CD4-positive, alpha-beta memory T cell (primary cell): ENCODE measurements at regions not wholly inside any gene's neighbourhood (a gene's known extent, or its start where the extent isn't known, plus 50 kb on each side); places are given as distances from the start of the nearest gene placed in this dataset.
A peak's percentile ranks its signal among the peaks of the same experiment; 100 is the strongest.

ENCODE experiments used
- CTCF ChIA-PET: fragments of 350-600 bp; sonication (Branson Sonifier 250); formaldehyde crosslinking; loops from one replicate; lab custom pipeline; 2021; ENCODE audit warnings: inconsistent platforms; ENCODE audit not compliant: partially characterized antibody; lab: Charles Lee
- POLR2A ChIA-PET: fragments of 350-600 bp; sonication (Branson Sonifier 250); formaldehyde crosslinking; loops from one replicate; lab custom pipeline; 2021; ENCODE audit not compliant: partially characterized antibody; lab: Charles Lee
- DNase-seq, 5 donors: peaks; one replicate each; pipeline versions ENCODE4 v3.0.0 to v3.0.0-alpha.2; 2020 to 2022; ENCODE audit warnings: mixed read lengths in 1 of 5
- H3K27ac ChIP-seq: one replicate; pipeline ENCODE4 v1.7.0; 2013; ENCODE audit warnings: low read depth, low read length
- H3K27me3 ChIP-seq: 2 replicates; pipeline ENCODE4 v1.7.0; 2013; ENCODE audit warnings: mild to moderate bottlenecking, low read length, moderate library complexity; ENCODE audit not compliant: insufficient read depth
- H3K36me3 ChIP-seq: 2 replicates; pipeline ENCODE4 v1.7.0; 2013; ENCODE audit warnings: mild to moderate bottlenecking, low read length, moderate library complexity; ENCODE audit not compliant: insufficient read depth
- H3K4me1 ChIP-seq: 2 replicates; pipeline ENCODE4 v1.7.0; 2013; ENCODE audit warnings: mild to moderate bottlenecking, low read length, moderate library complexity; ENCODE audit not compliant: insufficient read depth
- H3K4me3 ChIP-seq, 2 donors: one replicate each; pipeline ENCODE4 v1.7.0; 2013; ENCODE audit warnings: low read length in 2 of 2, mild to moderate bottlenecking in 1 of 2
- H3K9me3 ChIP-seq, 2 donors: one replicate each; pipeline ENCODE4 v1.7.0; 2013; ENCODE audit warnings: low read length in 2 of 2, control low read depth in 1 of 2; ENCODE audit not compliant: control insufficient read depth in 1 of 2
- H3K27ac Mint-ChIP-seq, 7 donors: one replicate each; pipeline ENCODE4 v1.8.0; 2020 to 2021; ENCODE audit warnings: mixed read lengths in 7 of 7, mild to moderate bottlenecking in 6 of 7, inconsistent platforms in 3 of 7, moderate library complexity in 3 of 7
- H3K27me3 Mint-ChIP-seq, 2 donors: one replicate each; pipeline ENCODE4 v1.8.0; 2020 to 2021; ENCODE audit warnings: mixed read lengths in 2 of 2
- H3K36me3 Mint-ChIP-seq, 2 donors: one replicate each; pipeline ENCODE4 v1.8.0; 2020 to 2021; ENCODE audit warnings: mixed read lengths in 2 of 2, inconsistent platforms in 1 of 2, mild to moderate bottlenecking in 1 of 2
- H3K4me1 Mint-ChIP-seq, 4 donors: one replicate each; pipeline ENCODE4 v1.8.0; 2020 to 2021; ENCODE audit warnings: mixed read lengths in 4 of 4, mild to moderate bottlenecking in 1 of 4
- H3K4me3 Mint-ChIP-seq, 8 donors: one replicate each; pipeline ENCODE4 v1.8.0; 2020 to 2021; ENCODE audit warnings: mixed read lengths in 8 of 8, mild to moderate bottlenecking in 7 of 8, moderate library complexity in 6 of 8, inconsistent platforms in 3 of 8
- H3K9me3 Mint-ChIP-seq, 8 donors: one replicate each; pipeline ENCODE4 v1.8.0; 2020 to 2021; ENCODE audit warnings: mixed read lengths in 8 of 8, mild to moderate bottlenecking in 5 of 8, inconsistent platforms in 3 of 8, moderate library complexity in 1 of 8
- intact Hi-C: fragments of 100-400 bp; cut with micrococcal nuclease; formaldehyde crosslinking; loops from one replicate; pipeline ENCODE4 v1.15.1; 2023

DNA sequence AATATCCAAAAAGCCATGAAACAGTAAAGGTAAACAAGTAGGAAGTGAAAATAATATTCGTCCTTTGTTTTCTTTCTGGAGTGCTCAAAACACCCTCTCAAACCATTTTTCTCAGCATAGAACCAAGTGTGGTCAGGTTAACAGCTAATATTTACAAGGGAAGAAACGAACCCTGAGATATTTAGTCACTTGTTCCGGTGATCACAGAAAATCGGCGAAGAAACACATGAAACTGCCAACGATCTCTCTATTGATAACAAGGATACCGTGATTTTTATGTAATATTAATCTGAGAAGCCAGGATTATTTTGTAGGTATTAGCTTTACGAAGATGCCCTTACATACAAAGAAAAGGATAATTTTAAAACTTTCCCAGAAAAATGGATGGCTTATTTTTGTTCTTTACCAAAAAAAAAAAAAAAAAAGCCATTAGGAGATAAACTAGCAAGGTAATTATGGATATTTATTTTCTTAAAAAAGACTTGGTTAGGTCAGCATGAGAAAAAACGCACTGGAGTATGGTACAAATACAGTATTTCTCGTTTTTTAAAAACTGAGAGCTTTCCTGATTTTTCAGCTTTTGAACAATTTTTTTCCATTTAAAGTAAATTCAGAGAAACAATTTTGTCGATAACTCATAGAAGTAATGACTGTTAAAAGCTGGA, 107.3 kb upstream of the HNRNPU start:
- Mint-ChIP-seq H3K4me3 (peak overlapping the region; percentile 87 to 98 (median 94)), H3K27ac (peak overlapping the region; percentile 95 to 99 (median 99)), H3K27me3 (no peaks in the 10 kb centered on the region), H3K9me3 (peaks cover 0 to 5% (median 0%) of the 10 kb centered on the region in 8 donors), H3K4me1 (peaks cover 12 to 31% (median 18%) of the 10 kb centered on the region in 4 donors), H3K36me3 (peaks cover 0 to 13% of the 10 kb centered on the region in 2 donors)
- Histone ChIP-seq H3K4me1 (peaks cover 20% of the 10 kb centered on the region), H3K27ac (peak overlapping the region; percentile 100), H3K4me3 (peak overlapping the region; percentile 85 to 95), H3K27me3 (no peaks in the 10 kb centered on the region), H3K36me3 (no peaks in the 10 kb centered on the region), H3K9me3 (no peaks in the 10 kb centered on the region)
- POLR2A ChIA-PET = interaction anchor here (0.6 to 9.3 kb wide), 23 partner anchors 12 to 1717 kb away, joined by 3 to 356 read pairs (median 4); partner anchors contain the start of genes ADSS2, CATSPERE, CEP170 and COX20
- intact Hi-C loops = loop anchor here (1.0 to 5.0 kb wide), 6 partner anchors 53 to 1959 kb away; partner anchors contain the start of genes AHCTF1, CNST and TFB2M
- CTCF ChIA-PET = interaction anchor here (0.8 to 4.3 kb wide), 10 partner anchors 14 to 319 kb away, joined by 3 to 30 read pairs (median 4); partner anchors contain the start of gene HNRNPU
- DNase-seq = no peak

DNA sequence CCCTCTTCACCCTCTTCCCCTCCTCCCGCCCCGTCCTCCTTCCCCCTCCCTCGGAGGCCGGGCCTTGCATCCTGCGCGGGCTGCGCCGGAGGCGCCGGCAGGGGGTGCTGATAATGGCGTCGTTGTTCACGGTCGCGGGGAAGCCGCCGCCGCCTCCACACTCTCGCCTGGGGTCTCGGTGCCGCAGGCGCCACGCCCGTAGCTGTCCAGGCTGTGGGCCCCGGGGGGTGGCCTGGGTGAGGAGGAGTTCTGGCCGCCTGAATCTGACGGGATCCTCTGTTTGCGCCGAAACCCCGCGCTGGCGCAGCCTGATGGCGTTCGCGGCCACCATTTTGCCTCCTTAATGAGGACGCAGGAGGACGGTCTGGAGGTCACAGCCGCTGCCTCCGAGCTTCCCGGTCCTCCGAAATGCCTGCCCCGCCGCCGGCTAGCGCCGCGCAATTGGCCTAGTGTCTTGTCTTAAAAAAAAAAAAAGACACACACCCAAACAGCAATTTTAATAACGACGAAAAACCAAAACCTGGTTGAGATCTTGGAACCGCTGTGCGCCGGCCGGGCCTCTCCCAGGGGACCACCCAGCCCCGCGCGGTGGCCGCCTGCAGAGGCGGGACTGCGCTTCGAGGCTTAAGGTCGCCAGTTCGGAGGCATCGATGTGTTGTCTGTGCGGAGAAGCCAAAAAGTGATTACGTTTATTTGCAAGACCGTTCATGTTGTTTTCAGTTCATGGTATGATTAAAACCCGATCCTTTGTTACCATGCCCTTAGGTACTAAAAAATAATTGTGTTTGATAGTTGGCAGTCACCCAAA, 106.6 kb upstream of the HNRNPU start:
- Histone ChIP-seq H3K4me3 (peak overlapping the region; percentile 85 to 95), H3K4me1 (peaks cover 20% of the 10 kb centered on the region), H3K27ac (peak overlapping the region; percentile 100), H3K27me3 (no peaks in the 10 kb centered on the region), H3K9me3 (no peaks in the 10 kb centered on the region), H3K36me3 (no peaks in the 10 kb centered on the region)
- Mint-ChIP-seq H3K27me3 (no peaks in the 10 kb centered on the region), H3K27ac (peak overlapping the region; percentile 95 to 99 (median 99)), H3K4me1 (peaks cover 12 to 31% (median 18%) of the 10 kb centered on the region in 4 donors), H3K9me3 (peaks cover 0 to 5% (median 0%) of the 10 kb centered on the region in 8 donors), H3K4me3 (peak overlapping the region; percentile 87 to 98 (median 94)), H3K36me3 (peaks cover 0 to 13% of the 10 kb centered on the region in 2 donors)
- intact Hi-C loops = loop anchor here (1.0 to 5.0 kb wide), 11 partner anchors 52 to 1960 kb away; partner anchors contain the start of genes AHCTF1, CNST, HNRNPU and TFB2M
- CTCF ChIA-PET = interaction anchor here (0.8 to 4.3 kb wide), 10 partner anchors 14 to 319 kb away, joined by 3 to 30 read pairs (median 4); partner anchors contain the start of gene HNRNPU
- peak; percentile 95 to 97 (median 96) for DNase-seq
- POLR2A ChIA-PET = interaction anchor here (0.8 to 9.3 kb wide), 18 partner anchors 11 to 1716 kb away, joined by 3 to 356 read pairs (median 5); partner anchors contain the start of genes ADSS2, CATSPERE, CEP170 and COX20

DNA sequence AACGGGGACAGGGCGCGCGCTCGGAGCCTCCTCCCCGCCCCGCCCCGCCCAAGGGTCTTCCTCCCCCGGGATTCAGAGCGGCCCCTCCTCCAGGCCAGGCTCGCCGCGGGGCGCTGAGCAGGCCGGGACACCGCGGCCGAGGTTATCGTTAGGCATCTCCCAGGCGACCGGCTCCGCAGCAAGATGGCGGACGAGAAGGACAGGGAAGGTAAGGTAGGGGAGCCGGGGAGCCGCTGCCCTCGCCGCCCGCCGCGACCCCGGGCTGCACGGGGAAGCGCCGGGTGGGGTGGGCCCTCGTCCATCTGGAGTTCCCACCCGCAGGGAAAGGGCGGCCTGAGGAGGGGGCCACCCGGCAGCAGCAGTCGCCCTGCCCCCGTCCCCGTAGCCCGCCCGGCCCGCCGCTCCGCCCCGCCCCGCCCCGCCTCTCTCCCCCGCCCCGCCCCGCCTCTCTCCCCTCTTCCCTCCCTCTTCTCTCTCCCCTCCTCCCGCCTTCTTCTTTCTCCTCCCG, 105.9 kb upstream of the HNRNPU start:
- ChIA-PET POLR2A (interaction anchor here (1.0 to 9.3 kb wide), 18 partner anchors 10 to 1715 kb away, joined by 3 to 356 read pairs (median 6); partner anchors contain the start of genes ADSS2, CATSPERE, CEP170 and COX20), CTCF (interaction anchor here (0.6 to 4.3 kb wide), 8 partner anchors 11 to 169 kb away, joined by 3 to 30 read pairs (median 6); partner anchors contain the start of gene HNRNPU)
- Mint-ChIP-seq H3K4me3 (peak overlapping the region; percentile 92 to 98 (median 96)), H3K36me3 (peaks cover 0 to 13% of the 10 kb centered on the region in 2 donors), H3K27me3 (no peaks in the 10 kb centered on the region), H3K9me3 (peaks cover 0 to 5% (median 0%) of the 10 kb centered on the region in 8 donors), H3K27ac (peak overlapping the region; percentile 98 to 100 (median 99)), H3K4me1 (peaks cover 12 to 31% (median 18%) of the 10 kb centered on the region in 4 donors)
- peak overlapping the region; percentile 66 to 85 for H3K4me3 ChIP-seq
- H3K27me3 ChIP-seq = no peaks in the 10 kb centered on the region
- peaks cover 20% of the 10 kb centered on the region for H3K4me1 ChIP-seq
- intact Hi-C loops = loop anchor here (1.0 to 5.0 kb wide), 10 partner anchors 51 to 1961 kb away; partner anchors contain the start of genes AHCTF1, CNST, HNRNPU and TFB2M
- peak in 3 of 5 donors; percentile 83 to 86 (median 85) for DNase-seq
- H3K9me3 ChIP-seq = no peaks in the 10 kb centered on the region
- H3K27ac ChIP-seq = peak overlapping the region; percentile 100
- no peaks in the 10 kb centered on the region for H3K36me3 ChIP-seq

DNA sequence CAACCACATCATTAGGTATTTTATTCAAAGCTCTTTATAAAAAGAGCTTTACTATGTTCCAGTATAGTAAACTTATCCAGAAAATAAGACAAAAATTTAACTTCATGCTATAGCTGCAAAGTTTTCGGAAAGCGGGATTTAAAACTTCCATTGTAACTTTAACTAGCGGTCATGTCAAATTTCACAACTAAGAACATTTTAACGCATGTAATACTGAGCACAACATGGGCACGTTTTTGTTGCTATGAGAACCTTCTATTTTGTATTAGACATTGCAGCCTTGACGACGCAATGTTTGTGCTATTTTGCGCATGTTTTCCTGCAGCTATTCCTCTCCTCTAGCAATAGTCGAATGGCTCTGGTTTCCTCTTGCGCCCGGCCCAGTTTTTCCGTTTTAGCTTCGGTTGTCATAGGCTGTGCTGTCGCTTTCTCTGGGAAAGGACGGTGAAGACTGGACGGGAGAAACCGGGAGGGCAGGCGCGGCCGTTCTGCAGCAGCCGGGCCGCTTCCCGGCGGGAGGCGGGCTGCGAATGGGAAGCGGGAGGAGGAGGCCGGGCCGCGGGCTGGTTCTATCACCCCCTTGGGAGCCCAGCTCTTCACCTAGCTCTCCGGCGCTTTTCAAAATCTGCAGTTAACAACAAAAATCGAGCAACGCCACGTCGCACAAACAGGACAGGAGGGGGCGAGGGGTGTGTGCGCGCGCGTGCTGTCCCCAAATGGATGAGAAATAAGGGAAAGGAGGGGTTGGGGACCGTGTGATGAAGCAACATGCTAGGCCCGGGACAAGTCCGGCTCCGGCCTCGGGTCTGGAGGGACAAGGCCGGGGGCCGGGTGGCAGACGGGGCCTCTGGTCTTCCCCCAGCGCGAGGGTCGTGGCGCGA, 105.3 kb upstream of the HNRNPU start:
- Histone ChIP-seq H3K27ac (peak overlapping the region; percentile 100), H3K9me3 (no peaks in the 10 kb centered on the region), H3K4me3 (peak overlapping the region; percentile 66 to 85), H3K4me1 (peaks cover 21% of the 10 kb centered on the region), H3K27me3 (no peaks in the 10 kb centered on the region), H3K36me3 (no peaks in the 10 kb centered on the region)
- Mint-ChIP-seq H3K9me3 (peaks cover 0 to 5% (median 0%) of the 10 kb centered on the region in 8 donors), H3K4me1 (peaks cover 12 to 31% (median 18%) of the 10 kb centered on the region in 4 donors), H3K36me3 (peaks cover 0 to 13% of the 10 kb centered on the region in 2 donors), H3K27ac (peak overlapping the region; percentile 99 to 100 (median 99)), H3K27me3 (no peaks in the 10 kb centered on the region), H3K4me3 (peak overlapping the region; percentile 91 to 98 (median 96))
- intact Hi-C loops = loop anchor here (1.0 to 5.0 kb wide), 10 partner anchors 51 to 1961 kb away; partner anchors contain the start of genes AHCTF1, CNST, HNRNPU and TFB2M
- ChIA-PET POLR2A (interaction anchor here (0.6 to 9.3 kb wide), 21 partner anchors 11 to 1714 kb away, joined by 3 to 356 read pairs (median 5); partner anchors contain the start of genes ADSS2, CATSPERE, CEP170 and COX20), CTCF (interaction anchor here (0.6 to 4.3 kb wide), 9 partner anchors 10 to 138 kb away, joined by 3 to 30 read pairs (median 3); partner anchors contain the start of gene HNRNPU)
- DNase-seq = peak; percentile 84 to 91 (median 88)

DNA sequence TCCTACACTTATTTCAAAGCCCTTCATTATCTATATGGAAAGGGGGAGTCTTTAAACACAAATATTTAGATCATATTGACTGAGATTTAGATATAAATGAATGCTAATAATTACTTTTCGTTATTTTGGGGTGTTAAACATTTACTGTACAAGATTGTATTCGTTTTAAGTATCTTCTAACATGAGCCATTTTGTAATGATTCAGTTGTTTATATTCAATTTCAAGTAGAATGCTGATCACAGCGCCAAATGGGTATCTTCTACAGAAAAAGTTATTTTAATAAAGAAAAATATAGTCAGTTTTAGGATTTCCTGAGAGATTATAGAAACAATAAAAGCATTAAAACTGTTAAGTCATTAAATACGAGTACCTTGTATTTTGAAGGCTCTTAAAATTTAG, 104.5 kb upstream of the HNRNPU start:
- H3K4me1 ChIP-seq = peaks cover 28% of the 10 kb centered on the region
- H3K27me3 Mint-ChIP-seq = no peaks in the 10 kb centered on the region
- no peaks in the 10 kb centered on the region for H3K36me3 ChIP-seq
- H3K9me3 Mint-ChIP-seq = peaks cover 0 to 5% (median 0%) of the 10 kb centered on the region in 8 donors
- H3K4me3 ChIP-seq = no peak overlapping the region
- peak overlapping the region; percentile 99 to 100 (median 99) for H3K27ac Mint-ChIP-seq
- H3K27ac ChIP-seq = peak overlapping the region; percentile 100
- peaks cover 15 to 38% (median 24%) of the 10 kb centered on the region in 4 donors for H3K4me1 Mint-ChIP-seq
- intact Hi-C loops = no loop called here
- DNase-seq = no peak
- H3K4me3 Mint-ChIP-seq = peak overlapping the region in 1 of 8 donors; percentile 92
- H3K9me3 ChIP-seq = no peaks in the 10 kb centered on the region
- CTCF ChIA-PET = interaction anchor here (0.8 to 4.3 kb wide), 8 partner anchors 74 to 138 kb away, joined by 3 to 30 read pairs (median 3); partner anchors contain the start of gene HNRNPU
- no peaks in the 10 kb centered on the region for H3K27me3 ChIP-seq
- peaks cover 0 to 13% of the 10 kb centered on the region in 2 donors for H3K36me3 Mint-ChIP-seq
- POLR2A ChIA-PET = interaction anchor here (0.8 to 9.3 kb wide), 18 partner anchors 10 to 1713 kb away, joined by 3 to 356 read pairs (median 5); partner anchors contain the start of genes ADSS2, CATSPERE, COX20 and DESI2
